ENCODE measurements at regions not wholly inside any gene's neighbourhood (a gene's known extent, or its start where the extent isn't known, plus 50 kb on each side); places are given as distances from the start of the nearest gene placed in this dataset.
"Not testable (repeated sequence)": the region's sequence is repeated elsewhere in the genome, so short reads cannot be mapped to it uniquely, and the experiment has no call there.

DNA sequence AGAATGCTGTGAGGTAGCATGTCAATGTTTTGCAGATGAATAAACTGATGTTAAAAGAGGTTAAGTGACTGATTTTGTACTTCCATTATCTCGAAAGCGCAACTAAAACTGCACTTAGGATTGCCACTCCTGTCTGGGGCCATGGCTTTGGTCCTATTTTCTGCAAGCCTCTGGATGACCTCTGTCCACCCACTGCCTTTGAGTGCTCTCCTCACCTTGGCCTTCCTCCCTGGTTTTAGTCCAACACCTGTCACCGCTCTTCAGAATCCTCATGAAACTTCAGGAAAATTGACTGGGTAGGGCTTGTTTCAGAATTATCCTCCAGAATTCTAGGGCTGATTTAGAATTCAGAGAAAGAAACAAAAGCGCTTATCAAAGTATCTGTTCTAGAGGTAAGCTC lies 51.1 kb upstream of the HNMT start:
- no peak for TF ChIP-seq EZH2 (IDR thresholded peaks at IDR 0.05; ENCODE audit: low read length, missing control alignments)
- TF ChIP-seq, protein P1, sequence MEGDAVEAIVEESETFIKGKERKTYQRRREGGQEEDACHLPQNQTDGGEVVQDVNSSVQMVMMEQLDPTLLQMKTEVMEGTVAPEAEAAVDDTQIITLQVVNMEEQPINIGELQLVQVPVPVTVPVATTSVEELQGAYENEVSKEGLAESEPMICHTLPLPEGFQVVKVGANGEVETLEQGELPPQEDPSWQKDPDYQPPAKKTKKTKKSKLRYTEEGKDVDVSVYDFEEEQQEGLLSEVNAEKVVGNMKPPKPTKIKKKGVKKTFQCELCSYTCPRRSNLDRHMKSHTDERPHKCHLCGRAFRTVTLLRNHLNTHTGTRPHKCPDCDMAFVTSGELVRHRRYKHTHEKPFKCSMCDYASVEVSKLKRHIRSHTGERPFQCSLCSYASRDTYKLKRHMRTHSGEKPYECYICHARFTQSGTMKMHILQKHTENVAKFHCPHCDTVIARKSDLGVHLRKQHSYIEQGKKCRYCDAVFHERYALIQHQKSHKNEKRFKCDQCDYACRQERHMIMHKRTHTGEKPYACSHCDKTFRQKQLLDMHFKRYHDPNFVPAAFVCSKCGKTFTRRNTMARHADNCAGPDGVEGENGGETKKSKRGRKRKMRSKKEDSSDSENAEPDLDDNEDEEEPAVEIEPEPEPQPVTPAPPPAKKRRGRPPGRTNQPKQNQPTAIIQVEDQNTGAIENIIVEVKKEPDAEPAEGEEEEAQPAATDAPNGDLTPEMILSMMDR (conservative IDR thresholded peaks at IDR 0.05 in 1 of 2, IDR thresholded peaks at IDR 0.05 in 1 of 2; ENCODE audit: low read depth in 1 of 2, low read length in 2 of 2), result no peak
- Histone ChIP-seq H3K36me3 (ENCODE audit: control insufficient read depth, insufficient read depth, low read length) (no peaks in the 10 kb centered on the region), H3K27me3 (ENCODE audit: control insufficient read depth, insufficient read depth, low read length) (no peaks in the 10 kb centered on the region), H3K4me3 (replicated peaks in 1 of 4; ENCODE audit: control extremely low read depth in 1 of 4, insufficient read depth in 1 of 4, low read depth in 3 of 4, low read length in 4 of 4) (no peak overlapping the region), H2AFZ (ENCODE audit: low read length) (no peak overlapping the region), H4K20me1 (ENCODE audit: control insufficient read depth, extremely low read depth, insufficient read depth, low read length) (no peaks in the 10 kb centered on the region), H3K9ac (ENCODE audit: insufficient read depth, low read length) (no peak overlapping the region), H3K79me2 (ENCODE audit: control insufficient read depth, insufficient read depth, low read length) (no peaks in the 10 kb centered on the region), H3K27ac (ENCODE audit: insufficient read depth, low read length) (no peak overlapping the region), H3K4me2 (ENCODE audit: extremely low read depth, insufficient read depth, low read length) (no peak overlapping the region), H3K9me3 (ENCODE audit: control insufficient read depth, insufficient read depth, low read depth, low read length) (no peaks in the 10 kb centered on the region), H3K4me1 (ENCODE audit: control insufficient read depth, extremely low read depth, insufficient read depth, low read length) (no peaks in the 10 kb centered on the region)
- DNase-seq (ENCODE audit: low read depth in 2 of 2), result no peak

DNA sequence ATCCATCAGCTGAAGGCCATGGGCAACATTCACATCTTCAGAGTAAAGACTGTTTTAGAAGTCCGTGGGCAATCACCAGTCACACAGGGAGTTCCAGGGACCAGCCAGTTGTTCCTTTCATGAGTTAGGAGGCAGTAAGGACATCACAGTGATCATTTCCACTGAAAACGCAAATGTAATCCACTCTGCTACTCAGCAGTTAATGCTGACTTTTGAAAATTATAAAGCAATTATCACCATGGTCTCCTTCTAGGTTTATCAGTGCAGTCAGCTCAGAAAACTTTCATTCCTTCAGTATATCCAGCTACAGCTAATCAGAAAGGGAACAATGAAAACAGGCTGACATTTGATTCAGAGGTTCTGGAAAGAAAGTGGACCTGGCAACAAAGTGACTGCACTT lies 50.6 kb upstream of the HNMT start:
- not testable (repeated sequence) for H2AFZ ChIP-seq (ENCODE audit: low read length); H4K20me1 ChIP-seq (ENCODE audit: control insufficient read depth, extremely low read depth, insufficient read depth, low read length); H3K79me2 ChIP-seq (ENCODE audit: control insufficient read depth, insufficient read depth, low read length); H3K27ac ChIP-seq (ENCODE audit: insufficient read depth, low read length); DNase-seq (ENCODE audit: low read depth in 2 of 2); H3K9me3 ChIP-seq (ENCODE audit: control insufficient read depth, insufficient read depth, low read depth, low read length); H3K4me3 ChIP-seq (replicated peaks in 1 of 4; ENCODE audit: control extremely low read depth in 1 of 4, insufficient read depth in 1 of 4, low read depth in 3 of 4, low read length in 4 of 4); H3K4me1 ChIP-seq (ENCODE audit: control insufficient read depth, extremely low read depth, insufficient read depth, low read length); H3K36me3 ChIP-seq (ENCODE audit: control insufficient read depth, insufficient read depth, low read length); H3K9ac ChIP-seq (ENCODE audit: insufficient read depth, low read length); H3K27me3 ChIP-seq (ENCODE audit: control insufficient read depth, insufficient read depth, low read length); H3K4me2 ChIP-seq (ENCODE audit: extremely low read depth, insufficient read depth, low read length)
